ENCODE measurements at regions not wholly inside any gene's neighbourhood (a gene's known extent, or its start where the extent isn't known, plus 50 kb on each side); places are given as distances from the start of the nearest gene placed in this dataset.

DNA sequence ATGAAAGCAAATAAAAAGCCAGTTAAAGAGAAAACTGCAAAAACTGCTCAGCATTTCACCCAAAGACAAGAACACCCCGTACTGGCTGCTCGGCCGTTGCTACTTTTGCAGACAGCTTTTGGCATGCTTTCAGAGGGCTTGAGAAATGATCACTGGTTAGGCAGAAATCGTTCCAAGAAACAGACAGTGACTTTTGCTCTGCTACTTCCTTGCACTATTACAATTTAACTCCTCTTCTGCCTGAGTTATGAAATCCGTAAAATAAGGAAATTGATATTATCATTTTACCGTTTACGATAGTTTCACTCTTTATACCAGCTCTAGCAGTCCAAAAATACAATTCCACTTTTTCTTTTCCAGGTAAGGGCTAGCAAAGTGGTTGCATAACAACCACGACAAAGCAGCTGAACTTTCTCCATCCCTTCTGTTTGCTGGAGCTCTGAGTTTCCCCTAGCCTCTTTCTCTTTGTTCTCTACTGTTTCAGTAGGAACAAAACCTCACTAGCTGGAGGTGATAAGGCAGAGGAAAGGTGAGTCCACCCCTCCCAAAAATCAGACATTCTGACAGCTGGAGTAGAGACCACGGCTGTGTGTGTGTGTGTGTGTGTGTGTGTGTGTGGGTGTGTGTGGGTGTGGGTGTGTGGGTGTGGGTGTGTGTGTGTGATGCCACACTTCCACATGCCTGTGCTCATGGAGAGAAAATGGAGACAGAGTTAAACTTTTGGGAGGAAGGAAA is 191.8 kb upstream of the RREB1 start:
- no peak for TF ChIP-seq EZH2 (IDR thresholded peaks at IDR 0.05; ENCODE audit: borderline replicate concordance, low read depth, low read length, severe bottlenecking)
- TF ChIP-seq FOS (IDR thresholded peaks at IDR 0.05; ENCODE audit: borderline replicate concordance, insufficient read depth, low read length) = no peak
- no peak for TF ChIP-seq MYC (IDR thresholded peaks at IDR 0.05; ENCODE audit: low read depth, low read length)
- TF ChIP-seq, protein P1, sequence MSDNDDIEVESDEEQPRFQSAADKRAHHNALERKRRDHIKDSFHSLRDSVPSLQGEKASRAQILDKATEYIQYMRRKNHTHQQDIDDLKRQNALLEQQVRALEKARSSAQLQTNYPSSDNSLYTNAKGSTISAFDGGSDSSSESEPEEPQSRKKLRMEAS (IDR thresholded peaks at IDR 0.05; ENCODE audit: insufficient read depth, insufficient read length) = no peak
- TF ChIP-seq, protein P2, sequence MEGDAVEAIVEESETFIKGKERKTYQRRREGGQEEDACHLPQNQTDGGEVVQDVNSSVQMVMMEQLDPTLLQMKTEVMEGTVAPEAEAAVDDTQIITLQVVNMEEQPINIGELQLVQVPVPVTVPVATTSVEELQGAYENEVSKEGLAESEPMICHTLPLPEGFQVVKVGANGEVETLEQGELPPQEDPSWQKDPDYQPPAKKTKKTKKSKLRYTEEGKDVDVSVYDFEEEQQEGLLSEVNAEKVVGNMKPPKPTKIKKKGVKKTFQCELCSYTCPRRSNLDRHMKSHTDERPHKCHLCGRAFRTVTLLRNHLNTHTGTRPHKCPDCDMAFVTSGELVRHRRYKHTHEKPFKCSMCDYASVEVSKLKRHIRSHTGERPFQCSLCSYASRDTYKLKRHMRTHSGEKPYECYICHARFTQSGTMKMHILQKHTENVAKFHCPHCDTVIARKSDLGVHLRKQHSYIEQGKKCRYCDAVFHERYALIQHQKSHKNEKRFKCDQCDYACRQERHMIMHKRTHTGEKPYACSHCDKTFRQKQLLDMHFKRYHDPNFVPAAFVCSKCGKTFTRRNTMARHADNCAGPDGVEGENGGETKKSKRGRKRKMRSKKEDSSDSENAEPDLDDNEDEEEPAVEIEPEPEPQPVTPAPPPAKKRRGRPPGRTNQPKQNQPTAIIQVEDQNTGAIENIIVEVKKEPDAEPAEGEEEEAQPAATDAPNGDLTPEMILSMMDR (IDR thresholded peaks at IDR 0.05; ENCODE audit: extremely low read depth in 1 of 2, insufficient read depth in 1 of 2, low read depth in 1 of 2, low read length in 2 of 2) = no peak
